HG03354 (cell line): ENCODE measurements at regions not wholly inside any gene's neighbourhood (a gene's known extent, or its start where the extent isn't known, plus 50 kb on each side); places are given as distances from the start of the nearest gene placed in this dataset.
"Not testable (repeated sequence)": the region's sequence is repeated elsewhere in the genome, so short reads cannot be mapped to it uniquely, and the experiment has no call there.

Experiments
- ATAC-seq: cut with Tn5 transposase; IDR thresholded peaks from one replicate; pipeline ENCODE4 v1.9.1; 2021; ENCODE audit warnings: mild to moderate bottlenecking; ENCODE audit not compliant: unreplicated experiment, poor library complexity, severe bottlenecking

GRCh38 chr13:87128491-87128890 lies 542.7 kb upstream of the SLITRK5 start:
- ATAC-seq: no peak

GRCh38 chr13:87129602-87130300 lies 541.4 kb upstream of the SLITRK5 start:
- no peak for ATAC-seq

- ATAC-seq: no peak
Observed at GRCh38 chr13:87130423-87130822, 540.7 kb upstream of the SLITRK5 start.

- no peak for ATAC-seq
Observed at GRCh38 chr13:87131611-87132010, 539.6 kb upstream of the SLITRK5 start.

GRCh38 chr13:87138866-87139265 lies 532.3 kb upstream of the SLITRK5 start:
- no peak for ATAC-seq

- ATAC-seq: no peak
Observed at GRCh38 chr13:87147076-87147475, 524.1 kb upstream of the SLITRK5 start.

GRCh38 chr13:87153371-87153770 lies 517.8 kb upstream of the SLITRK5 start:
- ATAC-seq: no peak

- ATAC-seq: no peak
Observed at GRCh38 chr13:87166348-87166747, 504.8 kb upstream of the SLITRK5 start.

GRCh38 chr13:87168390-87168789 lies 502.8 kb upstream of the SLITRK5 start:
- ATAC-seq: no peak

GRCh38 chr13:87169337-87169736 lies 501.8 kb upstream of the SLITRK5 start:
- no peak for ATAC-seq

GRCh38 chr13:87172166-87172835 lies 498.9 kb upstream of the SLITRK5 start:
- no peak for ATAC-seq

GRCh38 chr13:87185138-87185537 lies 486.0 kb upstream of the SLITRK5 start:
- not testable (repeated sequence) for ATAC-seq

GRCh38 chr13:87186647-87187046 lies 484.5 kb upstream of the SLITRK5 start:
- ATAC-seq: not testable (repeated sequence)

- ATAC-seq: not testable (repeated sequence)
Observed at GRCh38 chr13:87191485-87191884, 479.7 kb upstream of the SLITRK5 start.

- no peak for ATAC-seq
Observed at GRCh38 chr13:87198371-87198770, 472.8 kb upstream of the SLITRK5 start.

GRCh38 chr13:87206708-87207107 lies 464.5 kb upstream of the SLITRK5 start:
- no peak for ATAC-seq

GRCh38 chr13:87207280-87208003 lies 463.7 kb upstream of the SLITRK5 start:
- ATAC-seq: no peak

GRCh38 chr13:87208636-87209035 lies 462.5 kb upstream of the SLITRK5 start:
- no peak for ATAC-seq

GRCh38 chr13:87234981-87235380 lies 436.2 kb upstream of the SLITRK5 start:
- ATAC-seq: no peak

- ATAC-seq: no peak
Observed at GRCh38 chr13:87235621-87236020, 435.6 kb upstream of the SLITRK5 start.
